Liver (tissue), 8 donors: ENCODE measurements at regions not wholly inside any gene's neighbourhood (a gene's known extent, or its start where the extent isn't known, plus 50 kb on each side); places are given as distances from the start of the nearest gene placed in this dataset.

Experiments used
- DNase-seq: peaks from one replicate; pipeline ENCODE4 v3.0.0-alpha.2; 2017; ENCODE audit warnings: low spot score
- H3K27ac ChIP-seq, 2 donors: one replicate each; pipeline ENCODE4 v1.7.0; 2013; ENCODE audit warnings: inconsistent platforms in 2 of 2, low read length in 2 of 2, control low read depth in 1 of 2, low read depth in 1 of 2, mild to moderate bottlenecking in 1 of 2
- H3K27me3 ChIP-seq, 4 donors: one replicate each; pipeline versions ENCODE4 v1.6.1 to v1.7.0; 2013; ENCODE audit warnings: low read length in 3 of 4, inconsistent platforms in 1 of 4, mild to moderate bottlenecking in 1 of 4, moderate library complexity in 1 of 4; ENCODE audit not compliant: control insufficient read depth in 4 of 4, insufficient read depth in 4 of 4
- H3K36me3 ChIP-seq, 4 donors: one replicate each; pipeline versions ENCODE4 v1.6.1 to v1.7.0; 2013; ENCODE audit warnings: low read length in 3 of 4, mild to moderate bottlenecking in 3 of 4, low read depth in 1 of 4, moderate library complexity in 1 of 4; ENCODE audit not compliant: control insufficient read depth in 4 of 4, insufficient read depth in 3 of 4
- H3K4me1 ChIP-seq, 4 donors: one replicate each; pipeline versions ENCODE4 v1.6.1 to v1.7.0; 2013; ENCODE audit warnings: low read length in 3 of 4, mild to moderate bottlenecking in 3 of 4, moderate library complexity in 1 of 4; ENCODE audit not compliant: control insufficient read depth in 4 of 4, insufficient read depth in 4 of 4
- H3K4me3 ChIP-seq, 3 donors: one replicate each; pipeline versions ENCODE4 v1.6.1 to v1.7.0; 2013; ENCODE audit warnings: low read length in 3 of 3, control low read depth in 1 of 3, low read depth in 1 of 3, mild to moderate bottlenecking in 1 of 3
- H3K9ac ChIP-seq, 2 donors: one replicate each; pipeline ENCODE4 v1.7.0; 2013; ENCODE audit warnings: low read length in 2 of 2, mild to moderate bottlenecking in 2 of 2, moderate library complexity in 2 of 2, control low read depth in 1 of 2, low read depth in 1 of 2
- H3K9me3 ChIP-seq, 4 donors: one replicate each; pipeline versions ENCODE4 v1.6.1 to v1.7.0; 2013; ENCODE audit warnings: low read length in 3 of 4; ENCODE audit not compliant: control insufficient read depth in 4 of 4
- CTCF ChIP-seq: fragments of 150-350 bp; IDR thresholded peaks from 2 replicates; pipeline ENCODE4 v1.5.1; 2017; ENCODE audit warnings: improper control_type of control experiment, low read depth, low read length; ENCODE audit not compliant: missing input control
- EGR1 ChIP-seq, 2 donors: IDR thresholded peaks; 2 replicates each; pipeline ENCODE4 v1.6.1; 2016 to 2018; ENCODE audit warnings: antibody characterized with exemption in 2 of 2, low read depth in 2 of 2
- FOXA1 ChIP-seq: IDR thresholded peaks from 2 replicates; pipeline ENCODE4 v1.6.1; 2016; ENCODE audit warnings: antibody characterized with exemption
- FOXA2 ChIP-seq: IDR thresholded peaks from 2 replicates; pipeline ENCODE4 v1.6.1; 2016; ENCODE audit warnings: antibody characterized with exemption
- HNF4A ChIP-seq, 2 donors: conservative IDR thresholded peaks; 2 replicates each; pipeline ENCODE4 v1.6.1; 2016; ENCODE audit warnings: antibody characterized with exemption in 2 of 2, mild to moderate bottlenecking in 2 of 2
- HNF4G ChIP-seq: IDR thresholded peaks from 2 replicates; pipeline ENCODE4 v1.6.1; 2016; ENCODE audit warnings: antibody characterized with exemption
- JUND ChIP-seq, 2 donors: IDR thresholded peaks; 2 replicates each; pipeline ENCODE4 v1.6.1; 2016; ENCODE audit warnings: antibody characterized with exemption in 2 of 2
- NR2F2 ChIP-seq: IDR thresholded peaks from 2 replicates; pipeline ENCODE4 v1.6.1; 2016; ENCODE audit warnings: antibody characterized with exemption
- RAD21 ChIP-seq, 2 donors: IDR thresholded peaks; 2 replicates each; pipeline ENCODE4 v1.6.1; 2016; ENCODE audit warnings: antibody characterized with exemption in 2 of 2, mild to moderate bottlenecking in 2 of 2
- REST ChIP-seq: IDR thresholded peaks from 2 replicates; pipeline ENCODE4 v1.6.1; 2016; ENCODE audit warnings: antibody characterized with exemption, mild to moderate bottlenecking
- RXRA ChIP-seq, 2 donors: IDR thresholded peaks; 2 replicates each; pipeline ENCODE4 v1.6.1; 2017 to 2018; ENCODE audit warnings: antibody characterized with exemption in 2 of 2, mild to moderate bottlenecking in 1 of 2
- TAF1 ChIP-seq: conservative IDR thresholded peaks from 2 replicates; pipeline ENCODE4 v1.6.1; 2016; ENCODE audit warnings: antibody characterized with exemption, mild to moderate bottlenecking
- YY1 ChIP-seq: IDR thresholded peaks from 2 replicates; pipeline ENCODE4 v1.6.1; 2016; ENCODE audit warnings: antibody characterized with exemption, mild to moderate bottlenecking
- WGBS: extraction: QIAGEN DNeasy Blood & Tissue Kit; methylation state at CpG from one replicate; pipeline ENCODE4 v1.1.7; 2013; 5-methylcytosine and 5-hydroxymethylcytosine counted together
- TF ChIP-seq, protein P1 (sequence below): IDR thresholded peaks from 2 replicates; pipeline ENCODE4 v1.6.1; 2016; ENCODE audit warnings: antibody characterized with exemption
- TF ChIP-seq, protein P2 (sequence below): IDR thresholded peaks from 2 replicates; pipeline ENCODE4 v1.6.1; 2016; ENCODE audit warnings: antibody characterized with exemption
- donor health status: healthy.
- donor health status: healthy.
- donor health status: healthy.
- donor health status: healthy.
- donor health status: healthy.

GRCh38 chr5:57422341-57422740 lies 60.3 kb downstream of the ACTBL2 start:
- 95% methylated on average over 21 of the region's 21 CpGs for WGBS
- Histone ChIP-seq H3K36me3 (peaks cover 0 to 2% (median 0%) of the 10 kb centered on the region in 4 donors), H3K9ac (no peak overlapping the region), H3K27ac (no peak overlapping the region), H3K4me3 (no peak overlapping the region), H3K4me1 (no peaks in the 10 kb centered on the region), H3K9me3 (no peaks in the 10 kb centered on the region), H3K27me3 (no peaks in the 10 kb centered on the region)
- DNase-seq, result no peak
- TF ChIP-seq, protein P1, sequence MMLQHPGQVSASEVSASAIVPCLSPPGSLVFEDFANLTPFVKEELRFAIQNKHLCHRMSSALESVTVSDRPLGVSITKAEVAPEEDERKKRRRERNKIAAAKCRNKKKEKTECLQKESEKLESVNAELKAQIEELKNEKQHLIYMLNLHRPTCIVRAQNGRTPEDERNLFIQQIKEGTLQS, result no peak
- TF ChIP-seq HNF4A (conservative IDR thresholded peaks at IDR 0.05) (no peak), YY1 (no peak), HNF4G (no peak), NR2F2 (no peak), CTCF (no peak), TAF1 (no peak), RAD21 (IDR thresholded peaks at IDR 0.05) (no peak), FOXA1 (no peak)
- TF ChIP-seq, protein P2, sequence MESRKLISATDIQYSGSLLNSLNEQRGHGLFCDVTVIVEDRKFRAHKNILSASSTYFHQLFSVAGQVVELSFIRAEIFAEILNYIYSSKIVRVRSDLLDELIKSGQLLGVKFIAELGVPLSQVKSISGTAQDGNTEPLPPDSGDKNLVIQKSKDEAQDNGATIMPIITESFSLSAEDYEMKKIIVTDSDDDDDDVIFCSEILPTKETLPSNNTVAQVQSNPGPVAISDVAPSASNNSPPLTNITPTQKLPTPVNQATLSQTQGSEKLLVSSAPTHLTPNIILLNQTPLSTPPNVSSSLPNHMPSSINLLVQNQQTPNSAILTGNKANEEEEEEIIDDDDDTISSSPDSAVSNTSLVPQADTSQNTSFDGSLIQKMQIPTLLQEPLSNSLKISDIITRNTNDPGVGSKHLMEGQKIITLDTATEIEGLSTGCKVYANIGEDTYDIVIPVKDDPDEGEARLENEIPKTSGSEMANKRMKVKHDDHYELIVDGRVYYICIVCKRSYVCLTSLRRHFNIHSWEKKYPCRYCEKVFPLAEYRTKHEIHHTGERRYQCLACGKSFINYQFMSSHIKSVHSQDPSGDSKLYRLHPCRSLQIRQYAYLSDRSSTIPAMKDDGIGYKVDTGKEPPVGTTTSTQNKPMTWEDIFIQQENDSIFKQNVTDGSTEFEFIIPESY, result no peak

DNA sequence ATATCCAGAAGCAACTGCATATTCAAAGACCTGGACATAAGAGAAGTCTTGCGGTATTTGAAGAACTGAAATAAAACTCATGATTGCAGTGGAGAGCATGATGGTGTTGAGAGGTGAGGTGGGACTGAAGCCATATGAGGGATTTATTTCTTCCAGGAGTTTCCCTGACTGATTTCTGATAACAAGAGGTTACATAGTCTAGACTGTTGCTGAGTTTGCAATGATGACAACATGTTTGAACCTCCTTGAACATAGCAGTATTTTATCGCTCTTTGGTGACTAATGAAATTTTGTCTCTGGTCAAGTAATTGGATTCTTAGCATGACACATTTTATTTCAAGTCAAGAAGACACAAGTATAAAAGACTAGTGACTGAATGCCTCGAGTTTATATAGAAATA lies 61.8 kb downstream of the ACTBL2 start:
- no peaks in the 10 kb centered on the region for H3K36me3 ChIP-seq
- no peak overlapping the region for H3K27ac ChIP-seq
- no peak for DNase-seq
- H3K9ac ChIP-seq, result no peak overlapping the region
- TF ChIP-seq, protein P2, result no peak
- TF ChIP-seq JUND (IDR thresholded peaks at IDR 0.05) (no peak), EGR1 (IDR thresholded peaks at IDR 0.05; ENCODE audit: low read depth in 2 of 2) (no peak), HNF4G (no peak), RXRA (IDR thresholded peaks at IDR 0.05) (no peak), REST (no peak), FOXA2 (no peak), TAF1 (no peak)
- H3K27me3 ChIP-seq, result no peaks in the 10 kb centered on the region
- H3K4me1 ChIP-seq, result no peaks in the 10 kb centered on the region
- no peak overlapping the region for H3K4me3 ChIP-seq
- H3K9me3 ChIP-seq, result no peaks in the 10 kb centered on the region
- 75% methylated on average over 3 of the region's 3 CpGs for WGBS
